Type B pancreatic cell (in vitro differentiated cells): ENCODE measurements at regions not wholly inside any gene's neighbourhood (a gene's known extent, or its start where the extent isn't known, plus 50 kb on each side); places are given as distances from the start of the nearest gene placed in this dataset.
A peak's percentile ranks its signal among the peaks of the same experiment; 100 is the strongest.
"Not testable (repeated sequence)": the region's sequence is repeated elsewhere in the genome, so short reads cannot be mapped to it uniquely, and the experiment has no call there.

Experiments used
- DNase-seq: peaks from one replicate; pipeline ENCODE4 v3.0.0; 2021; ENCODE audit warnings: mixed read lengths; ENCODE audit not compliant: unreplicated experiment; ENCODE audit errors: extremely low spot score
- H3K27ac Mint-ChIP-seq: 2 replicates; pipeline ENCODE4 v1.8.0; 2021; ENCODE audit warnings: mild to moderate bottlenecking, mixed read lengths
- H3K27me3 Mint-ChIP-seq: 2 replicates; pipeline ENCODE4 v1.8.0; 2021; ENCODE audit warnings: mixed read lengths
- H3K36me3 Mint-ChIP-seq: 2 replicates; pipeline ENCODE4 v1.8.0; 2021; ENCODE audit warnings: mixed read lengths
- H3K4me1 Mint-ChIP-seq: one replicate; pipeline ENCODE4 v1.8.0; 2021; ENCODE audit warnings: mixed read lengths; ENCODE audit not compliant: unreplicated experiment
- H3K4me3 Mint-ChIP-seq: 2 replicates; pipeline ENCODE4 v1.8.0; 2021; ENCODE audit warnings: mild to moderate bottlenecking, mixed read lengths
- H3K9me3 Mint-ChIP-seq: 2 replicates; pipeline ENCODE4 v1.8.0; 2021; ENCODE audit warnings: mixed read lengths
- TF ChIP-seq, protein P1 (sequence below): fragments of 200-600 bp; sonication (generic); conservative IDR thresholded peaks from 2 replicates; pipeline ENCODE4 v1.5.0; 2021; ENCODE audit warnings: antibody characterized with exemption, mild to moderate bottlenecking

DNA sequence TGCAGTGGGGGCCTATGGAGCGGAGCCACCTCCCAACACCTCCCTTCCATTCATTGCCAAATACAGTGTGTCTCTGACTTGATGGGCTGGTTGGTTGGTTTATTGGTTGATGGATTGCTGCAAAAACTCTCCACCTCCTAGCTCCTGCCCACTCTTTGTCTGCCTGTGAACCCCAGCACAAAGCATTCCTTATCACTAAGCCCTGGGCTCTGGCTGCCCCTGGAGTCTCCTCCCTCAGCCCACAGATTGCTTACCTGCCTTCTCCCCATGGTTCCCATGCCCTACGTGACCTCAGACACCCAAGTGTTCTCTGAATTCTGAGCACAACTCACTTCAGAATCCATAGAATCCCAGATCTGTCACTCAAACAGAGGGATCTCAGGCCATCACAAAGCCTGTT, 139.1 kb upstream of the TPM1 start:
- DNase-seq = no peak
- H3K4me3 Mint-ChIP-seq = no peak overlapping the region
- H3K4me1 Mint-ChIP-seq = peaks cover 41% of the 10 kb centered on the region
- no peaks in the 10 kb centered on the region for H3K36me3 Mint-ChIP-seq
- TF ChIP-seq, protein P1, sequence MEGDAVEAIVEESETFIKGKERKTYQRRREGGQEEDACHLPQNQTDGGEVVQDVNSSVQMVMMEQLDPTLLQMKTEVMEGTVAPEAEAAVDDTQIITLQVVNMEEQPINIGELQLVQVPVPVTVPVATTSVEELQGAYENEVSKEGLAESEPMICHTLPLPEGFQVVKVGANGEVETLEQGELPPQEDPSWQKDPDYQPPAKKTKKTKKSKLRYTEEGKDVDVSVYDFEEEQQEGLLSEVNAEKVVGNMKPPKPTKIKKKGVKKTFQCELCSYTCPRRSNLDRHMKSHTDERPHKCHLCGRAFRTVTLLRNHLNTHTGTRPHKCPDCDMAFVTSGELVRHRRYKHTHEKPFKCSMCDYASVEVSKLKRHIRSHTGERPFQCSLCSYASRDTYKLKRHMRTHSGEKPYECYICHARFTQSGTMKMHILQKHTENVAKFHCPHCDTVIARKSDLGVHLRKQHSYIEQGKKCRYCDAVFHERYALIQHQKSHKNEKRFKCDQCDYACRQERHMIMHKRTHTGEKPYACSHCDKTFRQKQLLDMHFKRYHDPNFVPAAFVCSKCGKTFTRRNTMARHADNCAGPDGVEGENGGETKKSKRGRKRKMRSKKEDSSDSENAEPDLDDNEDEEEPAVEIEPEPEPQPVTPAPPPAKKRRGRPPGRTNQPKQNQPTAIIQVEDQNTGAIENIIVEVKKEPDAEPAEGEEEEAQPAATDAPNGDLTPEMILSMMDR = no peak
- H3K27me3 Mint-ChIP-seq = no peaks in the 10 kb centered on the region
- H3K27ac Mint-ChIP-seq = no peak overlapping the region
- no peaks in the 10 kb centered on the region for H3K9me3 Mint-ChIP-seq

DNA sequence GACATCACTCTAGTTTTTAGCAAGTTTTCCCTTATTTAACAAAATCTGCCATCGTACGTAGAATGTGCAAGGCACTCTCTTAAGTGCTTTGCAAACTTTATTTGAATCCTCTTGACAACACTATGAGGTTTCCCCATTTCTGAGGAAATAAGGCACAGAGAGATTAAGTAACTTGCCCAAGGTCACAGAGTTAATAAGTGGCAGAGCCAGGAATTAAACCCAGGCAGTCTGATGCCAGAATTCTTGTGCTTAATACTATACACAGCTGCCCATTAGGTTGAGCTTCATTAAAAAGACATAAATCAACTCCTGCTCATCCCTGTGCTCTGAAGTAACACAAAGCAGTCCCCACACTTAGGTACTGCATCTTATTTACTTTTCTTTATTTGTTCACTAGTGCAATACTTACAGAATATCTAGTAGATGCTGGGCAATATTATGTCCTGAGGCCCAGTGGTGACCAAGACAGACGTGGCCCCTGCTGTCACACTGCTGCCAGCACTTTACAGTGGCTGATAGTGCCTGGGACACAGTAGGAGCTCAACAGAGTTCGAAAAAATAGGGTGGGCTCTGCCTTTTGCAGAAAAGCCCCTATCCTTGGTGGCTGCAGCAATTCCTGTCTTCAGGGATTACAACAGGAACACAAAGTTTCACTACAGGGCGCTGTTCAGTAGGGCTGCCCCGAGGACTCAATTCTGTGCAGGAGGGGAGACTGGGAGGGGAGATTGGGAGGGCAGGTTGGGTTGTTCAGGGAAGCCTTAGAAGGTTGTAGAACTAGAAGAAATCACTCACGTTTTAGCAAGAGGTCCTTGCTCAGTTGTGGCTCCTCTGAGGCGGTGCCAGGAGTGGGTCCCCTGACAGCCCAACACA, 138.3 kb upstream of the TPM1 start:
- no peak for DNase-seq
- TF ChIP-seq, protein P1 = no peak
- H3K27ac Mint-ChIP-seq = peak overlapping the region; percentile 16
- H3K27me3 Mint-ChIP-seq = no peaks in the 10 kb centered on the region
- H3K9me3 Mint-ChIP-seq = no peaks in the 10 kb centered on the region
- no peak overlapping the region for H3K4me3 Mint-ChIP-seq
- no peaks in the 10 kb centered on the region for H3K36me3 Mint-ChIP-seq
- H3K4me1 Mint-ChIP-seq = peaks cover 36% of the 10 kb centered on the region

GRCh38 chr15:62906627-62907026, 135.9 kb upstream of the TPM1 start:
- Mint-ChIP-seq H3K27me3 (no peaks in the 10 kb centered on the region), H3K36me3 (no peaks in the 10 kb centered on the region), H3K4me3 (no peak overlapping the region), H3K4me1 (peaks cover 31% of the 10 kb centered on the region), H3K27ac (no peak overlapping the region), H3K9me3 (no peaks in the 10 kb centered on the region)
- TF ChIP-seq, protein P1 = no peak
- DNase-seq = no peak

- H3K9me3 Mint-ChIP-seq = no peaks in the 10 kb centered on the region
- H3K4me3 Mint-ChIP-seq = no peak overlapping the region
- no peaks in the 10 kb centered on the region for H3K36me3 Mint-ChIP-seq
- peaks cover 31% of the 10 kb centered on the region for H3K4me1 Mint-ChIP-seq
- no peaks in the 10 kb centered on the region for H3K27me3 Mint-ChIP-seq
- no peak for DNase-seq
- H3K27ac Mint-ChIP-seq = no peak overlapping the region
- TF ChIP-seq, protein P1 = no peak
Measured at GRCh38 chr15:62907275-62907674, 135.3 kb upstream of the TPM1 start.

GRCh38 chr15:62908341-62908740, 134.2 kb upstream of the TPM1 start:
- H3K36me3 Mint-ChIP-seq, H3K4me3 Mint-ChIP-seq, H3K9me3 Mint-ChIP-seq, DNase-seq, H3K27ac Mint-ChIP-seq, H3K27me3 Mint-ChIP-seq: not testable (repeated sequence)
- peaks cover 37% of the 10 kb centered on the region for H3K4me1 Mint-ChIP-seq

DNA sequence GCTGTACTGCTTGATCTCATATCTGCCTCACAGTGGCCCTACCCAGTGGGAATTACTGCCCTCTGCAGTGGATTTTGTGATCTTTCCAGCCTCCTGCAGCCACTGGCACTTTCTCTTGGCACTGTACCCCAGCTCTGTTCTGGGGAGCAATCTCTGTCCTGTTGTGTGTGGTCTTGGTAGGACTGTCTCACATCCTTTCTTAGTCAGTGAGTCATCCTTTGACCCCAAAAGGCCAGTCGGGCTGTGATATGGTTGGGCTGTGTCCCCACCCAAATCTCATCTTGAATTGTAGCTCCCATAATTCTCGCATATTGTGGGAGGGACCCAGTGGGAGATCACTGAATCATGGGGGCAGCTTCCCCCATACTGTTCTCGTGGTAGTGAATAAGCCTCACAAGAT, 133.3 kb upstream of the TPM1 start:
- DNase-seq = no peak
- Mint-ChIP-seq H3K36me3 (no peaks in the 10 kb centered on the region), H3K4me1 (peaks cover 32% of the 10 kb centered on the region), H3K27ac (no peak overlapping the region), H3K27me3 (no peaks in the 10 kb centered on the region), H3K4me3 (no peak overlapping the region), H3K9me3 (no peaks in the 10 kb centered on the region)
- TF ChIP-seq, protein P1 = no peak
